Loucy (cell line): ENCODE measurements at regions not wholly inside any gene's neighbourhood (a gene's known extent, or its start where the extent isn't known, plus 50 kb on each side); places are given as distances from the start of the nearest gene placed in this dataset.

ENCODE experiments used
- EZH2phosphoT487 ChIP-seq: fragments of 200-600 bp; IDR thresholded peaks from 2 replicates; pipeline ENCODE4 v1.6.1; 2018; ENCODE audit warnings: antibody characterized with exemption, mild to moderate bottlenecking, moderate library complexity, borderline replicate concordance
- TF ChIP-seq, protein P1 (sequence below): fragments of 200-600 bp; sonication (generic); conservative IDR thresholded peaks from 2 replicates; pipeline ENCODE4 v1.5.1; 2014; ENCODE audit warnings: mild to moderate bottlenecking, antibody characterized with exemption, low read length

DNA sequence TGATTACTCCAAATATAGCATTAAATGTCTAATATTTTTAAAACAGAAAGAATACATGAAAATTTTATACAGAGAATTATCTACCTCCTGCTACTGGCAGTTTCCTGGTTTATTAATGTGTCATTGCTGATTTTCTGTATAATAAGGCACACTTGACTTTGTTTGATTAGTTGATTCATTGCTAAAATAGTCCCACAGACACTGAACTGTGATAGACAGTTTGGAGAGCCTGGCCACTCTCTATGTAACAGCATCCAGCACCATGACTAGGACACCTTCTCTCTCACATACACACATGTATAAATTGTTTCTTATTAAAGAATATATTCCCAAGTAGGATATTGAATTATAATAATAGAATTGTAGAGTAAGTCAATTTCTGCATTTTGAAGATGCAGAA, 368.5 kb upstream of the SNX7 start:
- TF ChIP-seq, protein P1, sequence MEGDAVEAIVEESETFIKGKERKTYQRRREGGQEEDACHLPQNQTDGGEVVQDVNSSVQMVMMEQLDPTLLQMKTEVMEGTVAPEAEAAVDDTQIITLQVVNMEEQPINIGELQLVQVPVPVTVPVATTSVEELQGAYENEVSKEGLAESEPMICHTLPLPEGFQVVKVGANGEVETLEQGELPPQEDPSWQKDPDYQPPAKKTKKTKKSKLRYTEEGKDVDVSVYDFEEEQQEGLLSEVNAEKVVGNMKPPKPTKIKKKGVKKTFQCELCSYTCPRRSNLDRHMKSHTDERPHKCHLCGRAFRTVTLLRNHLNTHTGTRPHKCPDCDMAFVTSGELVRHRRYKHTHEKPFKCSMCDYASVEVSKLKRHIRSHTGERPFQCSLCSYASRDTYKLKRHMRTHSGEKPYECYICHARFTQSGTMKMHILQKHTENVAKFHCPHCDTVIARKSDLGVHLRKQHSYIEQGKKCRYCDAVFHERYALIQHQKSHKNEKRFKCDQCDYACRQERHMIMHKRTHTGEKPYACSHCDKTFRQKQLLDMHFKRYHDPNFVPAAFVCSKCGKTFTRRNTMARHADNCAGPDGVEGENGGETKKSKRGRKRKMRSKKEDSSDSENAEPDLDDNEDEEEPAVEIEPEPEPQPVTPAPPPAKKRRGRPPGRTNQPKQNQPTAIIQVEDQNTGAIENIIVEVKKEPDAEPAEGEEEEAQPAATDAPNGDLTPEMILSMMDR = no peak
- TF ChIP-seq EZH2phosphoT487 = no peak
